ENCODE measurements at regions not wholly inside any gene's neighbourhood (a gene's known extent, or its start where the extent isn't known, plus 50 kb on each side); places are given as distances from the start of the nearest gene placed in this dataset.

DNA sequence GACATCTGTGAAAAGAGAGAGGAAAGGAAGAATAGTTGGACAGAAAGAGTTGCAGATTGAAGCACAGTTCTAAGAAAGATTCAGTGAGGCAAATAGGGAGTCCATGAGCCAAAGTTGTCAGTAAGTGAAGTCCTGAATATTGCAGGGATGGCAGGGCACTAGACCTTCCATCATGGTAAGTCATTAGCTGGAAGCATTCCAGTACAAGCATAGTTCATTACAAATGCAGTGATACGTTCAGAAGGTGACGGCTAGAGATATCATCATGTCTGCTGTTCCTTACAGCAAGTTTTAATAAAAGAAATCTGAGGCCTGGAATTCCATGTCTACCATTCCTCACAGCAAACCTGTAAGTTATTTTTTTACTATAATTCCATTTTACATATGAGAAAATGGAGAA lies 720.1 kb downstream of the GBE1 start:
- no peak for DNase-seq

DNA sequence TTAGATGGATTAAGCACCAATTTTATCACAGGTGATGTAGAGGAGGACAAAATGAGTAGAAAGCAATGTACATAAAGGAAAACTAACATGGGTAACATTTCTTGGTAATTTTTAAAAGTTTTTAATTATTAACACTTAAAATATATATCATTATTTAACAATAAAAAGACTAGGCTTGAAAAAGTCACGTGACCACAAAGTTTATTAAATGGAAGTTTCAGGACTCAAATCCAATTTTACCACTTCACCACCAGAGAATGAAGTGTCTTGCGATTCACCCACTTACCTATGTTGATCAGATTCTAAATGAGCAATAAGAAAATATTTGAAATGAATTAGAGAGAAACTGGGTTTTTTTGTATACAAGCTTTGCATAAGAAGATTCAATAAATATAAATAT lies 721.3 kb downstream of the GBE1 start:
- no peak for DNase-seq

DNA sequence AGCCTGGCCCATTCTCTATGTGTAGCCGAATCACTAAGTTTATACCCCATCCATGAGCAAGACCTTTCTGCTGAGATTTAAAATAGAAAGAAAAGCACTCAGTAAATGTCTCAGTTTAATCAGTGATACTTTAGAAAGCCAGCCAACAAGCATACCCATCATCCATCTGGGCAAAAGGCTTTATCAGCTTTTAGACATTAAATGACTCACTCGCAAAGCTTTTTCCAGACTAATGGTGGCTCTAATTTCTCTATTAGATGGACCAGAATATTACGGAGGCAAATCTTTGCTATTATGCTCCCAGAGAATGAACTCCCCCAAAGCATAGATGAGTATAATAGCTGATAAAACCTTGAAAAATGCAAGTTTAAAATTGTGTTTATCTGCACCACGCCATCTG lies 727.8 kb downstream of the GBE1 start:
- DNase-seq: no peak

- no peak for DNase-seq
These were observed 728.3 kb downstream of the GBE1 start for GRCh38 chr3:81033185-81033584.

DNA sequence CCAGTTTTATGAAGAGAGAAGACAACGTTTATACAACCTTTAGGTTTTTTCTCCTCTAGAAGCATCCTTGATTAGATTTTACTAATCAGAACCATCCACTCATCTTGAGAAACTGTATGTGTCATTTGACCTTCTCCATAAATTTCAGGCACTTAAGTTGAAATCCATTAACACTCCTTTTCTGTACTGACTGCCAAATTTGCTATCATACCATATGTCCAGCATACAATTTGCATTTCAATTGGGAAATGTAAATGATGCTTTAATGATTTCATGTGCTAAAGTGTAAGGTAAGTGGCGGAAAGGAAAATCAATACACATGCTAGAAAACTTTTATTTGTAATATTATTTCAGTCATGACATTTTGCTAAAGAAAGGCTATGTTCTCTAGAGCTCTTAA lies 731.6 kb downstream of the GBE1 start:
- no peak for DNase-seq

GRCh38 chr3:81027344-81027743 lies 734.1 kb downstream of the GBE1 start:
- no peak for DNase-seq

DNA sequence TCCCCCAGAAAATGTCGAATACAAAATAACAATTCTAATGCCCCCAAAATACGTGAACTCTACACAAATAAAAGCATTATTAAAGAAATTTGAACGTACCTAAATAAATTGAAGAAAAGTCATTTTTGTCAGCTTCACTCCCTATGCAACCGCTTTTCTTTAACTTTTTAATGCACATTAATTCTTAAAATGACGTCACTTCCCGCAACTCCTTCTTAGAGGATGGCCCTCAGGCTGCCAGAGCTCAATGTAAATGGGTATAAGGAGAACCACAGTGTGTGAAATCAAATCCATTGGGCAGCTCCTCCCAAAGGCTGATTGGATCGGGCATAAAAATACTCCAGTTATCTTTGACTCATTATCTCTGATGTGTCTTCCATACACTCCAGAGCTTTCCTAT lies 736.9 kb downstream of the GBE1 start:
- no peak for DNase-seq

GRCh38 chr3:81022339-81022738 lies 739.1 kb downstream of the GBE1 start:
- DNase-seq: no peak

DNA sequence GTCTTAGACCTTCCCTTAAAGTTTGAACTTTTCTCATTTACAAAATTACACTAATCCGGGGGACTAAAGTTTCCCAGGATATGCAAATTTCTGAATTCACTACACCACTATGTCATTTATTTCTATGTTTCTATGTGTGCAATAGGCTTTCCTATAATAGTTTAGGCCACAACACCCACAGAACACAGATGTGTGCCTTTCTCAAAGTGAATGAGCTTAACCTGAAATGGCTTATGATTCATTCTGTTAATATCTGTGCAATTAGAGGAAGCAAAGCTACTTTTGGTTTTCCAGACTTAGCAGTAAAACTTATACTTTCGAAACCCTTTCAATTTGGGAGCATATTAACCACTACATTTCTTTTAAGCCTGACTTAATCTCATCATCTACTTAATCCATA lies 748.1 kb downstream of the GBE1 start:
- DNase-seq: no peak

- DNase-seq: no peak
These were observed 755.5 kb downstream of the GBE1 start for GRCh38 chr3:81005992-81006391.

DNA sequence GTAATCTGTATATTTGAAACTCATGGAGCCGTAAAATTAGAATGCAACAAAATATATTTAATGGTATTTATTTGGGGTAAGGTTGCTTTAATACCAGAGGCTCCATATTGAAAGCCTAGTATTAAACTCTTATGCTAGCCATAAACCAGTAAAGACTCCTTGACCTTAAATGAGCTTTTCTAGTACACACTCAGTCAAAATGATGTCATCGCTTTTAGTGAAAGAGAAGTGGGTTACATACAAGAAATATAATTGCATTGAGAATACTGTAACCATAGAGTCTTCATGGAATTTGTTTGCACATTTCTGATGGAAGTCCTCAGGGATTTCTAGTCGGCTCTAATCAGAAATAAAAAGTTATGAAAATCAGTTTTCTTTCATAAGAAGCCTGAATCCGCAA lies 757.6 kb downstream of the GBE1 start:
- DNase-seq: no peak

DNA sequence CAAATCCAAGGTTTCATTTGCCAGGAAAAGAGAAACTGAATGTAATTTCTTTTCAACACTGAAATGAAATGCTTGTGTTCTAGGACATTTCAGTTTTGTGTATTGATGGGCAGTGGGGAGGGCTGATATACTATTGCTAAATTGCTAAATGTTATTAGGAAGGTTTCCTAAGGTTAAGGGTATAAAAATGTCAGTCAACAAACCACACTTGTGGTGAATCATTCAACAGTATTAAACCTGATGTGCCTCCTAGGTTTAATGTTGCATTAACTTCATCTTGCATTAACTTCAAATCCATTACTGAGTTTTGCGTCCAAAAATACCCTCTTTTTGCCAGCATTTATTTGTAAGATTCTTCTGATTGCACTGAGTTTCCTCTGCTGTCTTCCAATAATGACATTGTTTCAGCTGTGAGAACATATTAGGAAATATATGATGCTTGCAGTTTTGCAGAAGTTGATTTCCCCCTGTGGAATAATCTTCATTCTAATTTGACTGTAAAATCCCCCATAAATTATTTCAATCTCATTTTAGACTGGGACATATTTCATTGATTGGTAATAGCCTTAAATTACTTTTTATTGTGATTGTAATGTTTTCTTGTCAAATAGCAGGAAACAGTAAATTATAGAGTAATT lies 758.3 kb downstream of the GBE1 start:
- no peak for DNase-seq

DNA sequence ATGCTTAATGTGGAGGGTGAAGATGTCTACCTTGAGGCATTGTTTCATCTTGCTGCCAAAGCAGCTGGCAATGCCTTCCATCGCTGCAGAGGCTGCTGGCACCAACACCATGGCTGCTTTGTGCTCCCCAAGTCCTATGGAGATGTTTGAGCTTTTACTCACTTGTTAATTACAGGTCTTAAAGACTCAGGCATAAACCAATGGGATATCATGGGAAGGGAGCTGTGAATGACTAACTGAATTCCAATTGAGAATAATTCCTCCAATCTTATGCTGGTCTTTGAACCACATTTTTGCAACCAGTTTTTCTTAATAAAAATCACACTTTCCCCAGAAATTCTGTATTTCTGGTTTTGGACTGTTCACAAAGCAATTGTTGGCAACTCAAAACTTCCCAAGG lies 762.0 kb downstream of the GBE1 start:
- DNase-seq: no peak

- DNase-seq: no peak
These were observed 763.4 kb downstream of the GBE1 start for GRCh38 chr3:80998022-80998421.

DNA sequence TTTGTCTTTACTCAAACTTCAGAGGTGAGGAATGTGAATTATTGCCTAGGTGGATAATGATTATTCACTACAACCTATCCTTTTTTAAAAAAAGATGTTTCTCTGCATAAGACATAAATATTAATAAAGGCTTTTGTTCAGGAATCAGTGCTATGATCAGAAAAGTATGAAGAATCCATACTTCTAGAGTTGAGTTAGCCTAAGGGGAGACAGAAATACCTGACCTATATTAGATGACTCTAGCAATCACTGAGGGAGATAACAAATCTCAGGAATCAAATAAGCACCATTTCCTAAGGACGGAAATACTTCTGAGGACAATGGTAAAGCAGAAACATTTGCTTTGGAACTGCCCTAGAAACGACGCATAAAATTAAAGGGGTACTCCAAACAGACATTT lies 763.8 kb downstream of the GBE1 start:
- no peak for DNase-seq

- no peak for DNase-seq
These were observed 766.7 kb downstream of the GBE1 start for GRCh38 chr3:80994767-80995166.

GRCh38 chr3:80994085-80994665 lies 767.3 kb downstream of the GBE1 start:
- no peak for DNase-seq

- no peak for DNase-seq
These were observed 768.1 kb downstream of the GBE1 start for GRCh38 chr3:80993241-80993945.

DNA sequence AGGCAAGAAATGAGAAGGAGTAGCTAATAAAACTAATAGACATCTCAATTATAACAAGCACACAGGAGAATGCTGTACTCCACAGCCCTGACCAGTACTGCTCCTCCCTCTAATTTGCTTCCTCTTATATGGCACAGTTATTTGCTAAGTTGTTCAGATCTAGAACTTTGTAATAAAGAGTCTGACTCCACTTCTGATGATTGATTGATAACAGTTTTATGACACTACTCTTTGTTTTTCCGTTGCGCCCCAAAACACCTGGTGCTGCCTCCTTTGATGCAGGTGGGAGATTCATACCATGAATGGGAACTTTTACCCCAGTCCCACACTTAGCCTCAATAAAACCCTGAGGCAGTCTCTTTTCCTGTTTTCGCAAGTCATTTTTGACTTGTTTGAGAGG lies 777.7 kb downstream of the GBE1 start:
- no peak for DNase-seq

DNA sequence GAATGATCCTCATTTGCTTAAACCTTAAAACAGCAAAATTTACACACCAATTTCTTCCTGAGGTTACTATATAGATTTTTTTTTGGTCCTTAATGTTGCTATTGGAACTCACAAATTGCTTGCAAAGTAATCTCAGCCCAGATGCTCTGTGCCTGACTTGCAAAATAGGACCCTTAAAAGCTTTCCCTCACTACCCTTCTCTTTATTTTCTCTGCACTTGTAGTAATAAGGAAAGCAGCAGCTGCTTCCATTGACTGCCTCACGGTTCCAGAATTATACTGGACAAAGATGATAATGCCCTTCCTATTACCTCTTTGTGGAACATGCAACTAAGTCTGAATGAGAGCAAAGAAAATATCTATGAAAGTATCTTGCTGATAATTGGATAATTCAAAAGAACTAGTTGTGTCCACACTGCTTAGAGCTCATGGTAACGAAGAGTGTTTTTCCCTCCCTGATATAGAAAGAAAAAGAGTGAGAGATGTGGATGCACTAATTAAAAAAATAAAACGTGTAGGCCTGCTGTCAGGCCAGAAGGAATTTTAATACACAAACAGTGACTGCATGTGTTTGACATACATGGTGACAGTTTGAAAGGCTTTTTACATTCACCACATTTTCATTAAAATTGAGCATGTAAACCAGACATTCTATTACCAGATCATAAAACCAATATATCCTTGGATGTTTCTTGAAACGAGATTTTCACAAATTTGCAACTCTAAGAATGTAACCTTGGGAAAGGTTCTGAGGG lies 783.1 kb downstream of the GBE1 start:
- DNase-seq: no peak

- no peak for DNase-seq
These were observed 791.2 kb downstream of the GBE1 start for GRCh38 chr3:80970292-80970691.

GRCh38 chr3:80929576-80929975 lies 831.9 kb downstream of the GBE1 start:
- DNase-seq: no peak

GRCh38 chr3:80914854-80915253 lies 846.6 kb downstream of the GBE1 start:
- DNase-seq: no peak

DNA sequence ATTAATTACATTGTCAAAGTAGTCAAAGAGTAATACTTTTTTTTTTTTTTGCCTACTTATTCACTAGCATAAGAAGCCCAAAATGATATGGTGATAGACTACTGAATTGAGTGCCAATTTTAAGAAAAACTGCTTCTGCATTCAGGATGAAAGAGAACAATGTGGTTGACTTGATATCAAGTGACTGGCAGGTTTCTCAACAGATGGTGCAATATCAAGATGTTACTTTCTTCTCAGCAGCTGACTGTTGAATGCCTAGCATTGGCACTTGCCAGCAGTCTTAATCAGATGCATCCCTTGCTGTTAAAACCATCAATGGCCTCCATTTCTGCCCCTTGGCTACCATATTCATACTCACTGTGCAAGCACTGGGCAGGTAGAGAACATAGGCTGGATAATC lies 863.2 kb downstream of the GBE1 start:
- DNase-seq: no peak

Data from NCI-H1092 (cell line).